ENCODE measurements at regions not wholly inside any gene's neighbourhood (a gene's known extent, or its start where the extent isn't known, plus 50 kb on each side); places are given as distances from the start of the nearest gene placed in this dataset.

GRCh38 chr6:150686566-150686965 is 86.9 kb downstream of the PLEKHG1 start:
- Histone ChIP-seq H3K36me3 (ENCODE audit: insufficient read depth, low read length) (no peaks in the 10 kb centered on the region), H3K27ac (ENCODE audit: low read length) (no peak overlapping the region), H3K9me2 (ENCODE audit: insufficient read depth, low read length) (no peaks in the 10 kb centered on the region), H3K4me3 (ENCODE audit: low read length) (no peak overlapping the region), H3K9me3 (ENCODE audit: low read length) (no peaks in the 10 kb centered on the region), H3F3A (ENCODE audit: insufficient read depth, low read length, poor library complexity, severe bottlenecking) (no peaks in the 10 kb centered on the region), H3K4me2 (ENCODE audit: low read length) (no peak overlapping the region), H3K79me2 (replicated peaks; ENCODE audit: insufficient read depth, low read length) (no peaks in the 10 kb centered on the region), H2AFZ (ENCODE audit: low read depth, low read length) (no peak overlapping the region), H4K20me1 (ENCODE audit: insufficient read depth) (no peaks in the 10 kb centered on the region), H3K27me3 (ENCODE audit: insufficient read depth, low read depth, low read length) (no peaks in the 10 kb centered on the region), H3K9ac (ENCODE audit: low read length) (no peak overlapping the region)
- TF ChIP-seq TAF1 (IDR thresholded peaks at IDR 0.05; ENCODE audit: low read depth) = no peak
- TF ChIP-seq CTCF (IDR thresholded peaks at IDR 0.05; ENCODE audit: poor library complexity, severe bottlenecking) = no peak
- TF ChIP-seq SMC3 (conservative IDR thresholded peaks at IDR 0.05; ENCODE audit: poor library complexity) = no peak
- no peak for TF ChIP-seq RAD21 (conservative IDR thresholded peaks at IDR 0.05)
- TF ChIP-seq EP300 (conservative IDR thresholded peaks at IDR 0.05; ENCODE audit: poor library complexity, severe bottlenecking) = no peak
- no peak for TF ChIP-seq POLR2AphosphoS5 (IDR thresholded peaks at IDR 0.05)
- TF ChIP-seq MXI1 (conservative IDR thresholded peaks at IDR 0.05; ENCODE audit: poor library complexity, severe bottlenecking) = no peak
- TF ChIP-seq, protein P1, sequence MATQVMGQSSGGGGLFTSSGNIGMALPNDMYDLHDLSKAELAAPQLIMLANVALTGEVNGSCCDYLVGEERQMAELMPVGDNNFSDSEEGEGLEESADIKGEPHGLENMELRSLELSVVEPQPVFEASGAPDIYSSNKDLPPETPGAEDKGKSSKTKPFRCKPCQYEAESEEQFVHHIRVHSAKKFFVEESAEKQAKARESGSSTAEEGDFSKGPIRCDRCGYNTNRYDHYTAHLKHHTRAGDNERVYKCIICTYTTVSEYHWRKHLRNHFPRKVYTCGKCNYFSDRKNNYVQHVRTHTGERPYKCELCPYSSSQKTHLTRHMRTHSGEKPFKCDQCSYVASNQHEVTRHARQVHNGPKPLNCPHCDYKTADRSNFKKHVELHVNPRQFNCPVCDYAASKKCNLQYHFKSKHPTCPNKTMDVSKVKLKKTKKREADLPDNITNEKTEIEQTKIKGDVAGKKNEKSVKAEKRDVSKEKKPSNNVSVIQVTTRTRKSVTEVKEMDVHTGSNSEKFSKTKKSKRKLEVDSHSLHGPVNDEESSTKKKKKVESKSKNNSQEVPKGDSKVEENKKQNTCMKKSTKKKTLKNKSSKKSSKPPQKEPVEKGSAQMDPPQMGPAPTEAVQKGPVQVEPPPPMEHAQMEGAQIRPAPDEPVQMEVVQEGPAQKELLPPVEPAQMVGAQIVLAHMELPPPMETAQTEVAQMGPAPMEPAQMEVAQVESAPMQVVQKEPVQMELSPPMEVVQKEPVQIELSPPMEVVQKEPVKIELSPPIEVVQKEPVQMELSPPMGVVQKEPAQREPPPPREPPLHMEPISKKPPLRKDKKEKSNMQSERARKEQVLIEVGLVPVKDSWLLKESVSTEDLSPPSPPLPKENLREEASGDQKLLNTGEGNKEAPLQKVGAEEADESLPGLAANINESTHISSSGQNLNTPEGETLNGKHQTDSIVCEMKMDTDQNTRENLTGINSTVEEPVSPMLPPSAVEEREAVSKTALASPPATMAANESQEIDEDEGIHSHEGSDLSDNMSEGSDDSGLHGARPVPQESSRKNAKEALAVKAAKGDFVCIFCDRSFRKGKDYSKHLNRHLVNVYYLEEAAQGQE (IDR thresholded peaks at IDR 0.05; ENCODE audit: borderline replicate concordance) = no peak
- no peak for TF ChIP-seq EZH2 (IDR thresholded peaks at IDR 0.05; ENCODE audit: borderline replicate concordance, insufficient read depth, low read length, poor library complexity, severe bottlenecking)

GRCh38 chr6:150687508-150687907 is 87.8 kb downstream of the PLEKHG1 start:
- no peaks in the 10 kb centered on the region for H3K9me2 ChIP-seq (ENCODE audit: insufficient read depth, low read length)
- H3K27me3 ChIP-seq (ENCODE audit: insufficient read depth, low read depth, low read length) = no peaks in the 10 kb centered on the region
- H3K4me2 ChIP-seq (ENCODE audit: low read length) = no peak overlapping the region
- H3K27ac ChIP-seq (ENCODE audit: low read length) = no peak overlapping the region
- no peaks in the 10 kb centered on the region for H3K9me3 ChIP-seq (ENCODE audit: low read length)
- H3K79me2 ChIP-seq (replicated peaks; ENCODE audit: insufficient read depth, low read length) = no peaks in the 10 kb centered on the region
- no peak overlapping the region for H3K4me3 ChIP-seq (ENCODE audit: low read length)
- H3F3A ChIP-seq (ENCODE audit: insufficient read depth, low read length, poor library complexity, severe bottlenecking) = no peaks in the 10 kb centered on the region
- H3K9ac ChIP-seq (ENCODE audit: low read length) = no peak overlapping the region
- H4K20me1 ChIP-seq (ENCODE audit: insufficient read depth) = no peaks in the 10 kb centered on the region
- H2AFZ ChIP-seq (ENCODE audit: low read depth, low read length) = no peak overlapping the region
- no peak for TF ChIP-seq POLR2AphosphoS5 (IDR thresholded peaks at IDR 0.05)
- TF ChIP-seq TAF1 (IDR thresholded peaks at IDR 0.05; ENCODE audit: low read depth) = no peak
- TF ChIP-seq EP300 (conservative IDR thresholded peaks at IDR 0.05; ENCODE audit: poor library complexity, severe bottlenecking) = no peak
- TF ChIP-seq, protein P1 (IDR thresholded peaks at IDR 0.05; ENCODE audit: borderline replicate concordance) = no peak
- no peak for TF ChIP-seq RAD21 (conservative IDR thresholded peaks at IDR 0.05)
- no peak for TF ChIP-seq CTCF (IDR thresholded peaks at IDR 0.05; ENCODE audit: poor library complexity, severe bottlenecking)
- no peak for TF ChIP-seq EZH2 (IDR thresholded peaks at IDR 0.05; ENCODE audit: borderline replicate concordance, insufficient read depth, low read length, poor library complexity, severe bottlenecking)
- no peaks in the 10 kb centered on the region for H3K36me3 ChIP-seq (ENCODE audit: insufficient read depth, low read length)

All from neural cell (in vitro differentiated cells).